GM12892 (cell line): ENCODE measurements at regions not wholly inside any gene's neighbourhood (a gene's known extent, or its start where the extent isn't known, plus 50 kb on each side); places are given as distances from the start of the nearest gene placed in this dataset.

Experiments
- DNase-seq: peaks from one replicate; pipeline ENCODE4 v3.0.0; 2011; ENCODE audit not compliant: insufficient read length
- FAIRE-seq: peaks from 2 replicates; lab custom pipeline; 2011; peaks lifted over from hg19 to GRCh38; lab: Jason Lieb, UNC
- POLR2A ChIP-seq: IDR thresholded peaks from 2 replicates; pipeline ENCODE4 v1.6.1; 2011; ENCODE audit warnings: low read depth, low read length, control low read depth
- POLR2AphosphoS5 ChIP-seq: IDR thresholded peaks from 2 replicates; pipeline ENCODE4 v1.6.1; 2011; ENCODE audit warnings: low read depth, low read length, control low read depth
- TAF1 ChIP-seq: IDR thresholded peaks from 2 replicates; pipeline ENCODE4 v1.6.1; 2011; ENCODE audit warnings: low read depth, mild to moderate bottlenecking, control low read depth, low read length, borderline replicate concordance

DNA sequence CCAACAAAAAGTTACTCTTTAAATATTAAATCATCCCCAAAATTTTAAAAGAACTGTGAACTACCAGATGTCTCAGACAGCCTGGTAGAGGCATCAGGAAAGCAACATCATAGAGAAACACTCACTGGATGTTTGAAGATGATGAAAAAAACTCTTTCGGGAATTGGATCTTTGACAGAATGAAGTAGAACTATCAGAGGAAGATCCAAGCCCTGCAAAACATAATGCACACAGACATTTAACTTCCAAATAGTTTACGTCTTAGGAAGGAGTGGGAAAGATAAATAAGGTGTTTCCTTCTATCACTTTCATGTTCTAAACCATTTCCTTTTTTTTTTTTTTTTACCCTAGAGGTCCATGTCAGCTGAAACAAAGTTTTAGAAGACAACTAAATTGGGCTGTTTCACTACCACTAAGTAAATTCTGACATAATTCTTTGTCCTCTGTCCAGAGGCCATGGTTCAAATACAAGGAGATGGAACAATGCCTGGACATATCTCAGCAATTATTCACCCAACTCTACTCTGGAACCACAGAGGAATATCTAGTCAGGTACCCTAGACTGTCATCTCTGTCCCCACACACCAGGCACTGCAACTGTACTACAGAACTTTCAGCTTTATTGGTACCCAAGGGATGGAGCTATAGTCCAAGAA lies 217.7 kb upstream of the INTU start:
- FAIRE-seq (no peak), DNase-seq (no peak)
- no peak for TF ChIP-seq POLR2A
- TF ChIP-seq POLR2AphosphoS5: no peak
- no peak for TF ChIP-seq TAF1

DNA sequence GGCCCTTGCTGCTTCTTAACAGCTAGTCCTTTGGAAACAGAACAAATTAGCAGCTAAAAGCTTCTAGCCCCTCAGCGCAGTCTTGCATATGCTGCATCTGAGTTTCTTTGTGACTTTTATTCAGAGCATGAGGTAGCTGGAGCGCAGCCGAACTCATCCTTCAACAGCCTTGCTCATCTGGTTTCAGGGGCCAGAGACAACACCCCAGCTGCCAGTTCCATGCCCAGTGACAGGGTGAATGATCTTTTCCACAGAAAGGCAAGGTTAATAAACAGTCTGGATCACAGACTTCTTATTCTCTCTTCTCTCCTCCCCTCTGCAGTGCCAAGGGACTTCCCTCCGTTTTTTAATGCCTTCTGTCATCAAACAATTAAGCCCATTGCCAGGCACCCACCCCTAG lies 216.6 kb upstream of the INTU start:
- no peak for DNase-seq
- FAIRE-seq: no peak
- TF ChIP-seq TAF1 (no peak), POLR2AphosphoS5 (no peak), POLR2A (no peak)

- no peak for DNase-seq
- no peak for FAIRE-seq
- no peak for TF ChIP-seq POLR2AphosphoS5
- no peak for TF ChIP-seq TAF1
- no peak for TF ChIP-seq POLR2A
Observed at GRCh38 chr4:127417885-127418535, 214.7 kb upstream of the INTU start.

GRCh38 chr4:127419431-127419830 lies 213.3 kb upstream of the INTU start:
- TF ChIP-seq POLR2A: no peak
- no peak for TF ChIP-seq POLR2AphosphoS5
- no peak for TF ChIP-seq TAF1
- FAIRE-seq (no peak), DNase-seq (no peak)

- no peak for DNase-seq
- TF ChIP-seq TAF1: no peak
- TF ChIP-seq POLR2AphosphoS5: no peak
- no peak for TF ChIP-seq POLR2A
- FAIRE-seq: no peak
Observed at GRCh38 chr4:127421437-127421836, 211.3 kb upstream of the INTU start.

- FAIRE-seq (peak; percentile 21), DNase-seq (no peak)
- TF ChIP-seq TAF1 (no peak), POLR2AphosphoS5 (no peak), POLR2A (no peak)
Observed at GRCh38 chr4:127425202-127425845, 207.4 kb upstream of the INTU start.

- no peak for FAIRE-seq
- no peak for DNase-seq
- TF ChIP-seq POLR2AphosphoS5: no peak
- TF ChIP-seq POLR2A: no peak
- TF ChIP-seq TAF1: no peak
Observed at GRCh38 chr4:127425851-127426250, 206.9 kb upstream of the INTU start.

DNA sequence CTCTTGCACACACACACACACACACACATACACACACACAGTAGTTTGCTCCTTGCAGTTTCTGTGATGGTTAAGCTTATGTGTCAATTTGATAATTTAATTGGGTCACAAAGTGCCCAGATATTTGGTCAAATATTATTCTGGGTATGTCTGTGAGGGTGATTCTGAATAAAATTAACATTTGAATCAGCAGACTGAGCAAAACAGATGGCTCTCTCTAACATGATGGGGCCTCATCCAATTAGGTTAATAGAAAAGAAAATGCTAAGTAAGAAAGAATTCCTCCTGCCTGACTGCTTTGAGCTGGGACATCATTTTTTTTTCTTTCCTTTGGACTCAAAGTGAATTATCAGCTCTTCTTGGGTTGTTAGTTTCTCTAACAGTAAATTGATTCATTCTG lies 191.2 kb upstream of the INTU start:
- DNase-seq (no peak), FAIRE-seq (no peak)
- no peak for TF ChIP-seq TAF1
- no peak for TF ChIP-seq POLR2A
- no peak for TF ChIP-seq POLR2AphosphoS5

GRCh38 chr4:127445471-127445870 lies 187.3 kb upstream of the INTU start:
- TF ChIP-seq POLR2A: no peak
- TF ChIP-seq TAF1: no peak
- TF ChIP-seq POLR2AphosphoS5: no peak
- no peak for FAIRE-seq

GRCh38 chr4:127446427-127446885 lies 186.3 kb upstream of the INTU start:
- FAIRE-seq: no peak
- no peak for TF ChIP-seq TAF1
- TF ChIP-seq POLR2AphosphoS5: no peak
- no peak for TF ChIP-seq POLR2A
- no peak for DNase-seq

More at GRCh38 chr4:127445471-127445870, 187.3 kb upstream of the INTU start:
- no peak for DNase-seq

DNA sequence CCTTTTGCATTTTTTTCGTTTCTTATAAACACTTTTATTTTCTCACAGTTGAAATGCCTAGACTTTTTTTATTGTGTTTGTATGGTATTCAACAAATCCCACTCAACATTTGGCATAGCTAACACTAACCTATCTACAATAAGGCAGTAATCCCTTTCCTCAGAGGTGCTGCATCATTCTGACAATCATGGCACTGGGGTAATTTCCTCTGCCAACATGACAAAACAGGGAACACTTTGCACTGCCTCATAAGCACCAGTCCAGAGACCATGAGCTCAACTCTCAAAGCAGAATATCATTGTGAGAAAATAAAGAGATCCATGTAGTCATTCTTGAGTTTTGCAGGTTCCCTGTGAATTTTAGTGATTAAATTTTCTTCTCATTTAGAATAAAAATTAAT lies 183.8 kb upstream of the INTU start:
- no peak for TF ChIP-seq POLR2A
- no peak for TF ChIP-seq POLR2AphosphoS5
- no peak for FAIRE-seq

DNA sequence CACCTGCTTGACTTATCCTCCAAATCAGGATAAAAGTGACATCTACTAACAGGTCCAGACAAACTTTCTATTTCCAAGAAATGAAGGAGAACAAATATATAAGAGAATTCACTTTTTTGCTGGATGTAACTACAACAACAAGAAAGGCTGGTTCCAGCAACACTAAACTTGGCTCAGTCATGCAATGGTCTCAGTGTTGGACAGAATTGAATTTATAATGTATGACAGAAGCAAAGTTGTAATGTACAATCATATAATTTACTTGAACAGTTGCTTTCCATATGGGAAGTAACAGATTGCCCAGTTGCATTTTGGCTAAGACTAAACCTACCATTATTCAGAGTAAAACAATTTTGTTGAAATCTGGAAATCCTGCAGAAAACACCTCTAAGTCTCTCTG lies 183.3 kb upstream of the INTU start:
- DNase-seq (no peak), FAIRE-seq (no peak)
- TF ChIP-seq POLR2AphosphoS5 (no peak), TAF1 (no peak), POLR2A (no peak)

More for the DNA sequence above, 183.8 kb upstream of the INTU start:
- DNase-seq: no peak
